IPS DF 6.9 (cell line): ENCODE measurements at regions not wholly inside any gene's neighbourhood (a gene's known extent, or its start where the extent isn't known, plus 50 kb on each side); places are given as distances from the start of the nearest gene placed in this dataset.

Experiments
- DNase-seq: peaks from one replicate; pipeline ENCODE4 v3.0.0-alpha.2; 2013; ENCODE audit warnings: low read depth, low spot score
- H3K27ac ChIP-seq: one replicate; pipeline ENCODE4 v1.5.1; 2013; ENCODE audit warnings: low read length, control low read depth
- H3K27me3 ChIP-seq: 2 replicates; pipeline ENCODE4 v1.6.1; 2013; ENCODE audit warnings: mild to moderate bottlenecking, low read length; ENCODE audit not compliant: control insufficient read depth, insufficient read depth
- H3K36me3 ChIP-seq: 2 replicates; pipeline ENCODE4 v1.6.1; 2013; ENCODE audit warnings: low read length; ENCODE audit not compliant: control insufficient read depth, insufficient read depth
- H3K4me1 ChIP-seq: 2 replicates; pipeline ENCODE4 v1.6.1; 2013; ENCODE audit warnings: low read length; ENCODE audit not compliant: control insufficient read depth, insufficient read depth
- H3K4me3 ChIP-seq: 2 replicates; pipeline ENCODE4 v1.5.1; 2013; ENCODE audit warnings: mild to moderate bottlenecking, low read length
- H3K9me3 ChIP-seq: 2 replicates; pipeline ENCODE4 v1.6.1; 2013; ENCODE audit warnings: low read length, inconsistent platforms; ENCODE audit not compliant: control insufficient read depth, insufficient read depth
- WGBS: extraction: QIAGEN DNeasy Blood & Tissue Kit; methylation state at CpG from one replicate; pipeline ENCODE4 v1.1.7; 2013; ENCODE audit warnings: mixed read lengths, missing lambda C conversion rate; ENCODE audit not compliant: insufficient read length, insufficient coverage; 5-methylcytosine and 5-hydroxymethylcytosine counted together

DNA sequence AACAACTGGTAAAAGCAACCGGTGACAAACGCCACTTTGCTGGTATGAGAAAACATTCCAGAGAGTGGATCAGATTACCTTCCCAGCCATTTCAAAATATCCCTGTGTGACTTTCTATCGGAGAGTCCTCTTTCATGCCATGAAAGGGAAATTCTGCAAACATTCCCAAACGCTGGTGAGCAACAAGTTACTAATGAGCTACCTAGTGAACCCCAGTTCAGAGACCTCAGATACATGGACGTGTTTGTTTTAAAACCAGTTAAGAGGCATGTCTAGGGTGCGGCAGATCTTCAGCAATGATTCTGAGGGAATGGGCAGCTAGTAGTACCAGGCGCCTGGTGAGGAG lies 418.2 kb upstream of the NR2F2 start:
- Histone ChIP-seq H3K27ac (no peak overlapping the region), H3K4me1 (peaks cover 4% of the 10 kb centered on the region; the same call in 1 of the 2 replicates), H3K9me3 (no peaks in the 10 kb centered on the region), H3K36me3 (no peaks in the 10 kb centered on the region), H3K4me3 (no peak overlapping the region), H3K27me3 (peaks cover 7% of the 10 kb centered on the region; the same call in 1 of the 2 replicates)
- DNase-seq, result no peak
- no CpG with 5 or more reads among the region's 7 CpGs for WGBS

DNA sequence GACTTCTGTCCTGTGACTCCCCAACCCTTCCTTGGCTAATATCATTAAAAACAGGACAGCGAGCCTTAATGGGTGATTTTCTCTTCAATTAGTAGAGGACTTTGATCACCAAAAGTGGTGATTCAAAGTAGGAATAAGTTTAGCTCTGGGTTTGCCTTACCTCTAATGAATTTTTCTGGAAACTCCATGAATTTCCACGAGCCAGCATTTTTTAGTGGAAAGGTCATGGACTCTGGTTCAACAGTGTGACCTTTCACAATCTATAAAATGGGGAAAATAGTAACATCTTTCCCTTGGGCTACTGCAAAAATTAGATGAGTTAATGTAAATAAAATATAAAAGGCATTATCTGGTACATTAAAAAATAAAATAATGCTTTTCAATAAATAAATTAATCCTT lies 417.8 kb upstream of the NR2F2 start:
- Histone ChIP-seq H3K4me1 (peaks cover 4% of the 10 kb centered on the region; the same call in 1 of the 2 replicates), H3K27me3 (peaks cover 7% of the 10 kb centered on the region; the same call in 1 of the 2 replicates), H3K36me3 (no peaks in the 10 kb centered on the region), H3K4me3 (no peak overlapping the region), H3K27ac (no peak overlapping the region), H3K9me3 (no peaks in the 10 kb centered on the region)
- WGBS, result no CpG with 5 or more reads among the region's 2 CpGs
- DNase-seq, result no peak

DNA sequence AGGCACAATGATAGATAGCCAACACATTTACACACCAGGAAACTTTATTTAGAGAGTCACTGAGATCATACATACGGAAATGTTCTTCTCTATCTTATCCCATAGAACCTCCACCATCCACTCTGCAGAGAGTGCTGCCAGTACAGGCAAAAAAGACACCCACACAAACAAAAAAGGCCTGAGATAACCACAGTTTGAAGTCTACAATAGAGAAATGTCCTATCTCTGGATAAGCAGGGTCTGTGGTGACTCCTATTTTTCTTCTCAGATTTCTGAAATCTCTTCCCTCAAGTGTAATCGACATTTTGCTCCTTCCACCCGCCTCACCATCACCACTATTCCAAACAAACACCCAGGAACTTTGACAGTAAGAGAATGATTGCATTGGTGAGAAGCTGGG lies 413.9 kb upstream of the NR2F2 start:
- no CpG with 5 or more reads among the region's 3 CpGs for WGBS
- no peak for DNase-seq
- 0 out of 2 replicates have a peak, but pooled peaks cover 2% of the 10 kb centered on the region for H3K4me1 ChIP-seq
- no peaks in the 10 kb centered on the region for H3K9me3 ChIP-seq
- peaks cover 7% of the 10 kb centered on the region; the same call in 1 of the 2 replicates for H3K27me3 ChIP-seq
- no peak overlapping the region for H3K4me3 ChIP-seq
- no peaks in the 10 kb centered on the region for H3K36me3 ChIP-seq
- no peak overlapping the region for H3K27ac ChIP-seq

- no peaks in the 10 kb centered on the region for H3K27me3 ChIP-seq
- DNase-seq, result no peak
- H3K4me1 ChIP-seq, result no peaks in the 10 kb centered on the region
- WGBS, result no CpG with 5 or more reads among the region's 3 CpGs
- H3K9me3 ChIP-seq, result no peaks in the 10 kb centered on the region
- H3K4me3 ChIP-seq, result no peak overlapping the region
- no peaks in the 10 kb centered on the region for H3K36me3 ChIP-seq
- H3K27ac ChIP-seq, result no peak overlapping the region
Observed at GRCh38 chr15:95918525-95918924, 412.0 kb upstream of the NR2F2 start.

- H3K4me1 ChIP-seq, result no peaks in the 10 kb centered on the region
- no peaks in the 10 kb centered on the region for H3K27me3 ChIP-seq
- WGBS, result no CpG with 5 or more reads among the region's 1 CpG
- H3K27ac ChIP-seq, result no peak overlapping the region
- H3K36me3 ChIP-seq, result no peaks in the 10 kb centered on the region
- no peak overlapping the region for H3K4me3 ChIP-seq
- DNase-seq, result no peak
- H3K9me3 ChIP-seq, result no peaks in the 10 kb centered on the region
Observed at GRCh38 chr15:95919460-95919859, 411.0 kb upstream of the NR2F2 start.

DNA sequence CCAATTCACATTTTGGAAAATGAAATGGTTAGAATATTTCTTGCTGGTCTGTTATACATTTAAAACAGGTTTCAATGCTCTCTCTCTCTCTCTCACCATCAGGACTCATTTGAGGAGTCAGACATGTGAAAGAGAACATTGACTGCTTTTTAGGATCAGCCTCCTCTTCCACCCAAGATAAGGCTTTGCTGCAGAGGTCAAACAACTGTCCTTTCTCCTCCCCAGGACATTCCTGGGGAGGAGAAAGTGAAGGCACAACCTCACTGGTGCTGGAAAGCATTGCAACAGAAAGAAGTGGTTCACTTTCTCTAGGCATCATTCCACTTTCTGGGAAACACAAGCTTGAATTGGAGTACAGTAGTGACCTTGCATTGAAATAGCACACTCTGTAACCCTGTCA lies 409.1 kb upstream of the NR2F2 start:
- Histone ChIP-seq H3K27ac (no peak overlapping the region), H3K9me3 (no peaks in the 10 kb centered on the region), H3K4me1 (no peaks in the 10 kb centered on the region; the same call in 1 of the 2 replicates), H3K27me3 (no peaks in the 10 kb centered on the region), H3K36me3 (no peaks in the 10 kb centered on the region), H3K4me3 (no peak overlapping the region)
- no peak for DNase-seq

DNA sequence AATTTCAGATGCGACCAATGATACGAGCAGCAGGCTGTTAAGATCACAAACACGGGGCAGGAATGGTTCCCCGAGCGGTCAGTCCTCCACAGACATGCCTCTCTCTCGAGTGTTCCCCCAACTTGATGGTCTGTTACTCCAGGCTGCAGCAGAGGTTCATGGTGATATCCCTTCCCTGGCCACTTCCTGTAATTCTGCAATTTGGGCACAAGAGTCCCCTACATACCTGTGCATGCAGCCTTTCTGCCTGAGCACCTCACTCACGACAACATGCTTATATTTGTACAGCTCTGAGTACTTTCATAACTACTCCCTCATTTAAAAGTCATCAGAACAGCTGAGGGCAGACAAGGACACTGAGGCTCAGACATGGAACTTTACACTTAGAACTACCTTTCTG lies 408.1 kb upstream of the NR2F2 start:
- no CpG with 5 or more reads among the region's 7 CpGs for WGBS
- H3K27me3 ChIP-seq, result no peaks in the 10 kb centered on the region

GRCh38 chr15:95923792-95924191 lies 406.7 kb upstream of the NR2F2 start:
- no peak for DNase-seq
- no peaks in the 10 kb centered on the region; the same call in 1 of the 2 replicates for H3K4me1 ChIP-seq
- H3K4me3 ChIP-seq, result no peak overlapping the region
- no peak overlapping the region for H3K27ac ChIP-seq
- no CpG with 5 or more reads among the region's 4 CpGs for WGBS
- H3K27me3 ChIP-seq, result no peaks in the 10 kb centered on the region
- H3K36me3 ChIP-seq, result no peaks in the 10 kb centered on the region
- H3K9me3 ChIP-seq, result no peaks in the 10 kb centered on the region

More for the DNA sequence above, 408.1 kb upstream of the NR2F2 start:
- no peaks in the 10 kb centered on the region; the same call in 1 of the 2 replicates for H3K4me1 ChIP-seq
- no peak for DNase-seq
- H3K4me3 ChIP-seq, result no peak overlapping the region
- no peak overlapping the region for H3K27ac ChIP-seq
- H3K9me3 ChIP-seq, result no peaks in the 10 kb centered on the region
- no peaks in the 10 kb centered on the region for H3K36me3 ChIP-seq

DNA sequence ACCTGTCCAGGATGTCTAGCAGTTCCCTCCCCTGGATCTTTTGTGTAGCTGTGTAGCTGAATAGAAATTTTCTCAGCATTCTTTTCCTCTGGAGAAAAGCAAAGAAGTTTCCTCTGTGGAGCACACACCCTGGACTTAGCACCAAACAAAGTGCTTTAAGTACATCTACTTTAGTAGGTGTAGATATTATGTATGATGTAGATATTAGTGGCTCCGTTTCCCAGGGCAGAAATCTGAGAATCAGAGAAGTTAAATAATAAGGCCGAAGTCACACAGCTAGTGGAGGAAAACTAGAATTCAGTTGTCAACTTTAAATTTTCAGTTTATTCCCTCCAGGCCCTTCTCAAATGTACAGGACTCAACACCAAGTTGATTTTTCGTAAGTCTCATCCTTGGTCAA lies 401.7 kb upstream of the NR2F2 start:
- Histone ChIP-seq H3K9me3 (no peaks in the 10 kb centered on the region), H3K4me3 (no peak overlapping the region), H3K4me1 (no peaks in the 10 kb centered on the region; the same call in 1 of the 2 replicates), H3K36me3 (no peaks in the 10 kb centered on the region), H3K27ac (no peak overlapping the region), H3K27me3 (no peaks in the 10 kb centered on the region)
- WGBS, result no CpG with 5 or more reads among the region's 3 CpGs
- DNase-seq, result no peak

DNA sequence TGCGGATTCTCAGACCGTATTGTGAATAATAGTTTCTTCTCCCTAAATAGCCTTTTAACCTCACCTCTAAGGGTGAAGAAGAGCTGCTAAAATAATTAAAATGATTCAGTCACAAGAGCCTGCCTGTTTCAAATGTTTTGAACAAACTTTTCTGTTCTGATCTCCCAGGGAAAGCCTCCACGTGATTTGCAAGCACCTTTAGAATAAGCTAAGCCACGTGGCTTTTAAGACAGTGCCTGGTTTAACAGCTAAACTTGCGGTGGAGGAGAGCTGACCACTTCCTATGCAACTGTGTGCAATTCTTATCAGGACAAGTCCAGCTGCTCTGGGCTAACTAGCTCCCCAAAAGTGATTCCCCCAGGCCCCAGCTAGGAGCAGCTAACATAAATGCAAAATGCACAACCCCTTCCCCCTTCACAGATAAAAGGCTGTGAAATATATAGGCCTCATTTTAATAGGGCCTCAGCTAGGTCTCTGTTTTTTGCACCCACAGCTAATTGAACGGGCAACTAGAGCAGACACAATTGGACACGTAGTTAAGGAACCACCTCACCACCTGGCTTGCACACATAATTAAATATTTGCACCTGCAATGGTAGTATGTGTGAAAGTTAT lies 401.2 kb upstream of the NR2F2 start:
- Histone ChIP-seq H3K36me3 (no peaks in the 10 kb centered on the region), H3K27me3 (no peaks in the 10 kb centered on the region), H3K4me1 (no peaks in the 10 kb centered on the region; the same call in 1 of the 2 replicates), H3K9me3 (no peaks in the 10 kb centered on the region), H3K27ac (no peak overlapping the region), H3K4me3 (no peak overlapping the region)
- WGBS, result no CpG with 5 or more reads among the region's 7 CpGs
- no peak for DNase-seq

DNA sequence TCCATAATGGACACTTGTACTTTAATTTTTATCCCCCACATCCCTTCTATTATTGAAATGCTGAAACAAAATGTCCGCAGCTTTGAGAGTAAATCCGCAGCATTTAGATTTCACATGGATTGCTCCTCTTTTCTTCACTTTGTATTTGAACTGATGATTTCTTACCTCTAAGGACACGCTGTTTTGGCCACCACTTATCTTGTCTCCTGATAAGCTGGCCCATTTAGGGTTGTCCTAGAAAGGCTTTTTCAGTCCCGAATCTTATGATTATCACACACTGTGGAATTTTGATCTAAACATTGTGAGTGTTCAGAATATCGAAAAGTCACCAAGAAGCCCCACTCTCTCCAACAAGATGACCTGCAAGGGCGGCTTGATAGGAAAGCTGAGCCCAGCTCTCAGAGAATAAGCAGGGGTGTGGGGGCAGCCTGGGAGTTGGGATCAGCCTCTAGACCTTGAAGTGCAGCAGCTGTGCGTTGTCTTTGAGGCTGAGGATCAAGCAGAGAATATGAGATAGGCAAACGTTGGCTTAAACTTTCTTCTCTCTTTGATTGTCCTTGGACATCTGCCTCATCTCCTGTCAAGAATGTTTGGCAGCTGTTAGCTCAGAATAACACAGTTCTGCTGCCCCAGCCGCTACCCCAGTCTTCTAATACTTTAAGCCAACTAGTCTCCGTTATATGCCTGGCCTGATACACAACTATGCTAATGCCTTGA lies 399.7 kb upstream of the NR2F2 start:
- H3K27me3 ChIP-seq, result no peaks in the 10 kb centered on the region
- H3K27ac ChIP-seq, result no peak overlapping the region
- no peak overlapping the region for H3K4me3 ChIP-seq
- no CpG with 5 or more reads among the region's 10 CpGs for WGBS
- no peak for DNase-seq
- H3K4me1 ChIP-seq, result no peaks in the 10 kb centered on the region; the same call in 1 of the 2 replicates
- no peaks in the 10 kb centered on the region for H3K9me3 ChIP-seq
- H3K36me3 ChIP-seq, result no peaks in the 10 kb centered on the region
